NCI-H345 treated with DMSO at 0.1 percent for 48 hours (cell line): ENCODE measurements at regions not wholly inside any gene's neighbourhood (a gene's known extent, or its start where the extent isn't known, plus 50 kb on each side); places are given as distances from the start of the nearest gene placed in this dataset.
"Not testable (repeated sequence)": the region's sequence is repeated elsewhere in the genome, so short reads cannot be mapped to it uniquely, and the experiment has no call there.

Experiments used
- DNase-seq: peaks from one replicate; lab custom pipeline; 2025; ENCODE audit not compliant: unreplicated experiment; lab: John Stamatoyannopoulos, UW

GRCh38 chr7:148507787-148508186 lies 82.8 kb upstream of the C7orf33 start:
- DNase-seq: no peak

DNA sequence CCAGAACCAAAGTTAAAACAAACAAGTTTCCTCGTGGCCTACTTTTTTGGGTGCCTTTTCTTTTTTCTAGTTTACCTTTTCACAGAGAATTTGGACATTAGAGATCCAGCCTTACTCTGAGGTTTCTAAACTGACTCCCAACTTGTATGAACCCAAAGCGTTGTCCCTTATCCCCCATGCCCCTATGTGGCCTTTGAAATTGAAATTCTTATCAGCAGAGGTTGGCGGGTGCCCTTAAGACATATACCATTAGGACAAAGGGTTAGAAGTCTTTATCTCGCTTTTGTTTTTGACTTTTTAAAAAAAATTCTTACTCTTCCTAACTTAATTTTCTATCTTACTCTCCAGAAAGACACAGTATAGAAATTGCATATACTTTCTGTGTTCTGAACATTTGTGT lies 76.3 kb upstream of the C7orf33 start:
- DNase-seq: no peak

GRCh38 chr7:148515237-148515636 lies 75.3 kb upstream of the C7orf33 start:
- DNase-seq: no peak

DNA sequence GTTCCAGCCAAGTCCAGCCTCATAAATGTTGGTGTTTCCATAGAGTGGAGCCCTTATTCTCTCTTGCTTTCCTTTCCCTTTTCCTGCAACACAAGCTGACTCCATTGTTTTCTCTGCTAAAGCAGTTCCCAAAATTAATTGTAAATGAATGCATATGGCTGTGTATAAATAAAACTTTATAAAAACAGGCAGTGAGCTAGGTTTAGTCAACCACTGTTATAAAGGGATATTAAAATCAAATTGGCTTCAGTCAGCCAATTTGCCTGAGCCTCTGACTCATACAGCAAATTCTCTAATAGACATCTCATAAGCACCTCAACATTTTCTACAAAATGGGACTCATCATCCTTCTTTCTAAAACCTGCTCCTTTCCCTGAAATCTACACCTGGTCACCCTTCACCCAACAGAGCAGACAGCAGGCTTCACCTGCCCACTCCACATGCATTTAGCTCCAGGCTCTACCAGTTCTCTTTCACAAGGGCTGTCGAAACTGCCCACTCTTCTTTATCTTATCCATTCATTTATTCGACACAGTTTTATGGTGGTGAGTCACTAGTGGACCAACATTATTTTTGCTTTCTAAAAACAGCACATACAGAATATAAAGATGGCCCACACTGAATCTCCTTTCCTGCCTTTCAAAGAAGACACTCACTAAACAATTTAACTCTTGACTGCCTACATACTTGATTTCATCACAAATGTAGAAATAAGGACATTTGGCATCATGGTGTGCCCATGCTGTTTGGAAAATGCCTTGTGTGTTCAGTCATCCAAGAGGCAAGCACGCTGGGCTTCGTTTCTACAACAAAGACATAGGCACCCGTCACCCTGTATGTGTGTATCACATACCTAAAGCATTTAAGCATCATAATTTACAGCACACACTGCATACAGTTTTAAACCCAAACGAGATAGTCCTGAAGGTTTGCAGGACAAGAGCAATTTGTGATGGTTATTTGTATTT lies 74.6 kb upstream of the C7orf33 start:
- no peak for DNase-seq

DNA sequence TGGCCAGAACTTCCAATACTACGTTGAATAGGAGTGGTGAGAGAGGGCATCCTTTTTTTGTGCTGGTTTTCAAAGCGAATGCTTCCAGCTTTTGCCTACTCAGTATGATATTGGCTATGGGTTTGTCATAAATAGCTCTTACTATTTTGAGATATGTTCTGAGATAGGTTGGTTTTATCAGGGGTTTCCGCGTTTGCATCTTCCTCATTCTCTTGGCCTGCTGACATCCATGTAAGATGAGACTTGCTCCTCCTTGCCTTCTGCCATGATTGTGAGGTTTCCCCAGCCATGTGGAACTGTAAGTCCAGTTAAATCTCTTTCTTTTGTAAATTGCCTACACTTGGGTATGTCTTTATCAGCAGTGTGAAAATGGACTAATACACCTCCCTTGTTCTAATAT lies 71.2 kb upstream of the C7orf33 start:
- DNase-seq: not testable (repeated sequence)

GRCh38 chr7:148521271-148521670 lies 69.3 kb upstream of the C7orf33 start:
- no peak for DNase-seq

DNA sequence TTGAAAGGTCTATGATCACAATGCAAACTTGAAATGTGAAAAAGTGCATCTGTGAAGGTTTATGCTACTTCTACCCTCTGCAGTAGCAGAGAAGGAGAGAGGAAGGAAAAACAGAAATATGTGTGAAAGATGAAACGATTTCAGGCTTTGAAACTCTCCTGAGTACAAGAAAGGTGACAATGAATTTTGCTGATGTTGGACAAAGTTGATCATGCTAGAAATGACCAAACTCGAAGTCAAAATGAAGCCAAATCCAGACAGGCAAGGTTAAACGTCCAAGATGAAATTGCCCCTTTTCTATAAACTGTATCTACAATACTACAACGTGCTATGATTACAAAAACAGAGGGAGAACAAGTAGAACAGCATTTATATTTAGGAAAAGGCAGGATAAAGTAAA lies 67.0 kb upstream of the C7orf33 start:
- DNase-seq: no peak

DNA sequence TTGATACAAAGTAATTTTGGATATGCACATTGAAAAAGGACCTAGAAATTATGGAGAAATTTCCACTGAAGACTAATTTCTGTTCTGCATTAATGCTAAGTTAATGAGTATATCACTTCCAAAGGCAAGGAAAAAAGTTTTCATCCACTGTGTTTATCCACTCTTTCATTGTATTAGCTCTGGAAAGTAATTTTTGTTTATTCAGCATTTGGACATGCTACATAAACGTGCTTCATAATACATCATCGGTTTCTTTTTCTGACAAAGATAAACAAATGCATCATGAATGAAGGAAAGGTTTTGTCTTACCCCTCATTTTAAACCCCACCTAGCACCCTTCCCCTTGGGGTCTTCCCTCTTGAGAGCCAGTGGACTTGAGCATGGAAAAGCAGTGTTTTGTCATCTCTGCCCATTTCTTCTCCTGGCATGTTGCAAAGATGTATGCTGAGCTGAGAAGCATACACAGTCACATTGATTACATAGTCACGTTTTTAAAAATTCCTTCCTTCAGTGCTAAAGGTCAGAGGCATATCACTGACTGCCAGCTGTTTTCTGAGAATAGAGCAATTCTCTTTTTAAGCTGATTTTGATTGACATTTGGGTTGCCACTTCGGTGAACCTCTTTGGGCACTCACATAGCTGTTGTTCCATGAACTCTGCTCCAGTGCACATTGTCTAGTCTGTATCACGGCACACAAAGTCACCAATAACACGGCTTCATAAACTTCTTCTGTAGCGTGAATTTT lies 65.9 kb upstream of the C7orf33 start:
- no peak for DNase-seq

GRCh38 chr7:148527717-148528168 lies 62.8 kb upstream of the C7orf33 start:
- no peak for DNase-seq

GRCh38 chr7:148535217-148535616 lies 55.3 kb upstream of the C7orf33 start:
- no peak for DNase-seq

DNA sequence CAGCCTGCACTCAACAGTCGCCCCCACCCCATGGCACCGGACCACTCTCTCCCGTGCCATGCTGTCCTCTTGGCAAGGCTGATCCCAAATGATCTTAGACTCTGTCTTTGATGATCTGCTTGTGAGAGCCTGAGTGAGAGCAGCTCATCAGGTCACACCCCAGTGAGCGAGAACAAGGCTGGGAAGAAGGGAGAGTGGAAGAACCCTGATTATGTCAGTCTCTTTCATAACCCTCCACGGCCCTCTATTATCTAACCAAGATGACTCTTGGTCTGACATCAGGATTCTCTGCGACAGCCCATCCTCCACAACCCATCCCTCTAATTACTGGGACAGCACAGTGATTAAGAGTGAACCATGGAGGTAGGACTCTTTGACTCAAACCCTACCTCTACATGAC lies 53.1 kb upstream of the C7orf33 start:
- DNase-seq: no peak

- DNase-seq: no peak
Measured at GRCh38 chr7:148540041-148540738, 50.4 kb upstream of the C7orf33 start.
